RWPE2 (cell line): ENCODE measurements at regions not wholly inside any gene's neighbourhood (a gene's known extent, or its start where the extent isn't known, plus 50 kb on each side); places are given as distances from the start of the nearest gene placed in this dataset.

Source experiments
- ATAC-seq: fragments of 200-7000 bp; cut with Tn5 transposase; 3 replicates; pipeline ENCODE4 v1.9.1; 2021; ENCODE audit warnings: low read depth
- DNase-seq: peaks from one replicate; pipeline ENCODE4 v3.0.0-alpha.2; 2020; ENCODE audit warnings: low spot score
- H3K27ac ChIP-seq: fragments of 450-650 bp; 2 replicates; pipeline ENCODE4 v1.5.1; 2017; ENCODE audit warnings: mild to moderate bottlenecking; ENCODE audit not compliant: poor library complexity, severe bottlenecking
- H3K27me3 ChIP-seq: fragments of 250-450 bp; sonication (Bioruptor Pico); 2 replicates; pipeline ENCODE4 v1.5.1; 2021; ENCODE audit warnings: mild to moderate bottlenecking, moderate library complexity; ENCODE audit not compliant: insufficient read depth, poor library complexity, severe bottlenecking
- H3K36me3 ChIP-seq: fragments of 250-450 bp; sonication (Bioruptor Pico); 2 replicates; pipeline ENCODE4 v1.5.1; 2020; ENCODE audit warnings: low read depth, mild to moderate bottlenecking, moderate library complexity
- H3K4me1 ChIP-seq: fragments of 250-450 bp; sonication (Bioruptor Pico); 2 replicates; pipeline ENCODE4 v1.5.1; 2021; ENCODE audit warnings: mild to moderate bottlenecking, moderate library complexity; ENCODE audit not compliant: insufficient read depth, poor library complexity, severe bottlenecking
- H3K4me3 ChIP-seq: fragments of 250-450 bp; sonication (Bioruptor Pico); 2 replicates; pipeline ENCODE4 v1.5.1; 2021; ENCODE audit warnings: mild to moderate bottlenecking, moderate library complexity; ENCODE audit not compliant: severe bottlenecking
- H3K9me3 ChIP-seq: fragments of 250-450 bp; sonication (Bioruptor Pico); 2 replicates; pipeline ENCODE4 v1.5.1; 2021; ENCODE audit warnings: mild to moderate bottlenecking, moderate library complexity; ENCODE audit not compliant: severe bottlenecking
- TF ChIP-seq, protein P1 (sequence below): fragments of 450-650 bp; IDR thresholded peaks from one replicate; pipeline ENCODE4 v1.5.1; 2017; ENCODE audit warnings: mild to moderate bottlenecking, moderate library complexity; ENCODE audit not compliant: poor library complexity, severe bottlenecking

DNA sequence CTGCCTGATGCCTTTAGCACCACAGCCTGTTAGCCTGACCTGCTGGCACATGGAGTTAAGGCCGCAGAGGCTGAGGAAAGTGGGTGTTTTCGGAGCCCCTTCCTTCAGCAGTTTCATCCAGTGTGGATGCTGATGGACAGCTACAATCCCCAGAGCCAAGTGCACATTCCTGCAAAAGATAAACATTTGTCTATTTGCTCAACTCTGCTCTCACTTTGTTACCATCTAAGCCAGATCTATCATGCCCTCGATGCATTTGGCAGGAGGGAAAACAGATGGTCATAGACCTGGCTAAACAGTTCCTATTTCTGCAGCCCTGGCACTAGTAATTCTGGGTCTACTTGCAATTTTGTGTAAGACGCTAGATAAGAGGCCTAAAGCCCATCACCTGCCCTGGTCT, 312.9 kb upstream of the RASGRP1 start:
- Histone ChIP-seq H3K36me3 (no peaks in the 10 kb centered on the region), H3K4me3 (no peak overlapping the region), H3K9me3 (no peaks in the 10 kb centered on the region), H3K27me3 (no peaks in the 10 kb centered on the region), H3K4me1 (no peaks in the 10 kb centered on the region), H3K27ac (no peak overlapping the region)
- ATAC-seq (no peak), DNase-seq (no peak)
- TF ChIP-seq, protein P1, sequence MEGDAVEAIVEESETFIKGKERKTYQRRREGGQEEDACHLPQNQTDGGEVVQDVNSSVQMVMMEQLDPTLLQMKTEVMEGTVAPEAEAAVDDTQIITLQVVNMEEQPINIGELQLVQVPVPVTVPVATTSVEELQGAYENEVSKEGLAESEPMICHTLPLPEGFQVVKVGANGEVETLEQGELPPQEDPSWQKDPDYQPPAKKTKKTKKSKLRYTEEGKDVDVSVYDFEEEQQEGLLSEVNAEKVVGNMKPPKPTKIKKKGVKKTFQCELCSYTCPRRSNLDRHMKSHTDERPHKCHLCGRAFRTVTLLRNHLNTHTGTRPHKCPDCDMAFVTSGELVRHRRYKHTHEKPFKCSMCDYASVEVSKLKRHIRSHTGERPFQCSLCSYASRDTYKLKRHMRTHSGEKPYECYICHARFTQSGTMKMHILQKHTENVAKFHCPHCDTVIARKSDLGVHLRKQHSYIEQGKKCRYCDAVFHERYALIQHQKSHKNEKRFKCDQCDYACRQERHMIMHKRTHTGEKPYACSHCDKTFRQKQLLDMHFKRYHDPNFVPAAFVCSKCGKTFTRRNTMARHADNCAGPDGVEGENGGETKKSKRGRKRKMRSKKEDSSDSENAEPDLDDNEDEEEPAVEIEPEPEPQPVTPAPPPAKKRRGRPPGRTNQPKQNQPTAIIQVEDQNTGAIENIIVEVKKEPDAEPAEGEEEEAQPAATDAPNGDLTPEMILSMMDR, result no peak

DNA sequence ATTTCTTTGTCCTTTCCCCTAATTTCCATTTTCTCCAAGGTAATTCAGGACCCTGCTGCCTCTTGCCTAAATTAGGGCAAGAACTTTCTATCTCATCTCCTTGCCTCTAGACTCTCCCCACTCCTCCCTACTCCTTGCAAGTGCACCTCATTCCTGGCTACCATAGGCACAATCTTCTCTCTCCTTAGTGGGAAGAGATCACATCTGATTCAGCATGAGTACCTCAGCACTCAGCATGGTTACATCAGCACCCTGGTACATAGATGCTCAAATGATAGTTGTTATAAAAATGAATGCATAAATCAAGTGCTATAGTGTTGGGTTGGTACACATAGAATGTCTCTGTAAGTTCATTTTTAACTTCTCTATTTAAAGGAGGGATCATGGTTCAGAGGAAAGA, 313.4 kb upstream of the RASGRP1 start:
- Histone ChIP-seq H3K27me3 (no peaks in the 10 kb centered on the region), H3K36me3 (no peaks in the 10 kb centered on the region), H3K4me3 (no peak overlapping the region), H3K27ac (no peak overlapping the region), H3K4me1 (no peaks in the 10 kb centered on the region), H3K9me3 (no peaks in the 10 kb centered on the region)
- TF ChIP-seq, protein P1, result no peak
- no peak for ATAC-seq
- no peak for DNase-seq

DNA sequence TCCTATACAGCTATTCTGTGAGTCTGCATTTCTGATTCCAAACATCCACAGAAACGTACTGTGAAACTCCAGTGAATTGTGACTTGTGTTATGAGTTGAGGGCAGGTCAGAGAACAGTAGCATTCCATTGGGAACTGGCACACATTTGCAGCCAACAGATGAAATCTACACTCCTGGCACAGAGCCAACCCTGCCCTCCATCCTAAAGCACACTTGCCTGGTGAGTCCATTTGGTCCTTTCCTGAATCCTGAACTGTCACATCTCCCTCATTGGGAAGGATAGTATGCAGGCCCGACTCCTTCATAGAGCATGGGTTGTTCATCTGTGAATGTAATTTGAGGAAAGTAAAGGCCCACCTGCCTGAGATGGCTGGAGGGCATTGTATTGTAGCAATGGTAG, 314.3 kb upstream of the RASGRP1 start:
- Histone ChIP-seq H3K4me3 (no peak overlapping the region), H3K4me1 (no peaks in the 10 kb centered on the region), H3K27me3 (no peaks in the 10 kb centered on the region), H3K36me3 (no peaks in the 10 kb centered on the region), H3K9me3 (no peaks in the 10 kb centered on the region), H3K27ac (no peak overlapping the region)
- DNase-seq (no peak), ATAC-seq (no peak)
- TF ChIP-seq, protein P1, result no peak

DNA sequence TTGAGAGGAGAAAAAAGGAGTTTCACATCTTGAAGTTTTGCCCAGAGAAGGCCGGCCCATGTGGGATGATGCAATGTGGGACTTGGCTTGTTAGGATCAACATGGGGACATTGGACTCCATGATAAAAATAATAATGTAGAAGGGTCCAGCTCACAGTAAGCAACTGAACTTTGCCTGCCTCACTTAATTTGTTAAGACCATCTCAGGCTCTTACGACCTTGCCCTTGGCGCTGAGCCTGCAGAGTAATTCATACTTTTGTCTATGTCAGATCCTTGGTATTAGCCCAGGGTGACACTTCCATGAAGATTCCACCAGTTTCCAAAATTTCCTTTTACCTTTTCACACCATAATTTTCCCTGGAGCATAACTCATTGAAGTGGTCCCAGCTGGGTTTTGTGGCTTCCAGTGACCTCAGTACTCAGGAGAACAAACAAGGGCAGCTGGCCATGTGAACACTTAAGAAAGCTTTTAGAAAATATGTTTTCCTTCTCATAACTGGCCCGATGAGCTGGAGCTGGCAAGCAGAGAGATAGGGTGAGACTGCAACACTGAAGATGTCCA, 315.4 kb upstream of the RASGRP1 start:
- Histone ChIP-seq H3K27me3 (no peaks in the 10 kb centered on the region), H3K36me3 (no peaks in the 10 kb centered on the region), H3K27ac (no peak overlapping the region), H3K4me3 (no peak overlapping the region), H3K4me1 (no peaks in the 10 kb centered on the region), H3K9me3 (no peaks in the 10 kb centered on the region)
- TF ChIP-seq, protein P1, result no peak
- DNase-seq (no peak), ATAC-seq (no peak)

DNA sequence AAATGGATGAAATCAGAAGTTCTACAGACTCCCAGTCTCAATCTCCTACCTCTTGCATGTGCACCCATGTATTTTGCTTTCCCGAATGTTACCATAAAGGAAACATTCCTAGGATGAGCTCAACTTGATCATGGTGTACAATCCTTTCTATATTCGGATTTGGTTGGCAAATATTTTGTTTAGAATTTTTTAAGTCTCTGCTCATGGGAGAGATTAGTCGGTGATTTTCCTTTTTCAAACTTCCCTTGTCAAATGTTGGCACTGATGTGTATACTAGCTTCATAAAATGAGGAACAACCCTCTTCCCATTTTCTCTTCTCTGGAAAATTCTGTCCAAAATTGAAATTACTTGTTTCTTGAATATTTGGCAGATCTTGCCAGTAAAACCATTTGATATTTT, 317.6 kb upstream of the RASGRP1 start:
- no peaks in the 10 kb centered on the region for H3K9me3 ChIP-seq
- ATAC-seq (no peak), DNase-seq (no peak)
- no peaks in the 10 kb centered on the region for H3K36me3 ChIP-seq
- TF ChIP-seq, protein P1, result no peak
- H3K4me3 ChIP-seq, result no peak overlapping the region
- no peak overlapping the region for H3K27ac ChIP-seq
- no peaks in the 10 kb centered on the region for H3K27me3 ChIP-seq
- H3K4me1 ChIP-seq, result peaks cover 9% of the 10 kb centered on the region
